Tongue (tissue), 1 donor: ENCODE measurements at regions not wholly inside any gene's neighbourhood (a gene's known extent, or its start where the extent isn't known, plus 50 kb on each side); places are given as distances from the start of the nearest gene placed in this dataset.
A peak's percentile ranks its signal among the peaks of the same experiment; 100 is the strongest.

Source experiments
- DNase-seq: peaks from one replicate; pipeline ENCODE4 v3.0.0-alpha.2; 2015

DNA sequence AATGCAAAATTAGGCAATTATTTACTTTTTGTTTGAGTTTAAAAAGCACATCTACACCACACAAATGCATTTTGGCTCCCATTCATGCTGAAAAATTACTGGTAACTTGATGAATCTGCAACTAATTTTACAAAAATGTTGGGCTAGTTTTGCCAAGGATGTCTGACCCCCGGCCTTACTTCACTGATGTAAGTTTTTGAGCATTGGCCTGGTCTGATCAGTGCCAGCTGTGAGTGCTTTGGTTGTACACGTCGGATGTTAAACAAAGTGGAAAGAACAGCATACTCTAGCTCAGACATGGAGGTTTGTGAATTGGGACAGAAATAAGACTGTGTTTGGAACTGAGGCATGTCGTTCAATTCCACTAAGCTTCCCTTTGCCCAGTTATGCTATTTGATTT is 1044.2 kb downstream of the TLE4 start:
- DNase-seq: peak; percentile 79

DNA sequence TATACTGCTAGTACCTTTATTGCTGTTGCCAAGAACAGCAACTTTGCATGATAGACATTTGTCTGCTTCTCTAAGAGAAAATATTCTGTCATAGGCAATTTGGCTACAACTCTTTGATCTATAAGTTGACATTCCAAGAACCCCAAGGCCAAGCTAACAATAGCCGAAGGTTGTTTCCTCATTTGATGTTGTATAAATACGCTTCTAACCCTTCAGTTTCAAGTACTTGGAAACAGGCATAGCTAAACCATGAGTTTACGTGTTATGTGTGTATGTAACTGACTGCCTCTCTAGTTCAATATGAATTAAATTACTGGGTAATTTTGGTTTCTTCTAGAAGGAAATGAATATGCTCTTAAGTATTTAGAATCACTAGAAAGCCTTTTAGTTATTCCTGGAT is 1034.0 kb downstream of the TLE4 start:
- DNase-seq: no peak

DNA sequence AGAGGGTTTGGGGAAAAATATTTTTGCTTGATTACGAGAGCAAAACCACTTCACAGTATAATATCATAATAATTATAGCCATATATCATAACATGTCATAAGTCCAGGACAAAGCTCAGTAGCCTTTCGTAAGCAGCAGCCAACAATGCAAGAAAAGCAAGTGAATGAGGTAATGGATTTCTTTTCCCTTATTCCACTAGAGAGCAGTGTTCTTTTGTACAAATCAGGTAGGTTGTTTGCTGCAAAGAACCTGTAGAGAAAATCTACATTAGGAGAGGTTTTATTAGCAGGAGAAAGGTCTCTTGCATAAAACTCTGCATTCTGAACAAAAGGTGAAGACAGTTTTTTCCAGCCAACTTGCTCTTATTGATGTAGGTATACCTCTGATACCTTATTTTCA is 1033.4 kb downstream of the TLE4 start:
- DNase-seq: peak; percentile 65

DNA sequence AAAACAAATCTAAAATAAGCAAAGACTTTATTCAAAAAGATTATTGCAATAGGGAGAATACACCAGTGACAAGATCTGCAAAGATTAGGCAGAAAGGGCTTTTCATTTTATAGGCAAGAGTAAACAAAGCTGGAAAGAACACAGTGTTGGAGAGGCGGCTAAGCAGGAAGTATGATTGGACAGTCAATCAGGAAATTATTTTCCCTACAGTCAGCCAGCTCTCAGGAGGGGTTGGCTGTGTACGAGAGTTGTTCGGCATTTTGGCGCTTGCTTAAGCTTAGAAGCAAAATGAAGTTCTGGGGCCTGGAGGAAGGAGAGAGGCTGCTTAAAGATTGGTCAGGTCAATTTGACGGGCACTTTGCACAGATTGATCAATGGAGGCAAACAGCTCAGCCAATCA is 1030.5 kb downstream of the TLE4 start:
- DNase-seq: no peak

DNA sequence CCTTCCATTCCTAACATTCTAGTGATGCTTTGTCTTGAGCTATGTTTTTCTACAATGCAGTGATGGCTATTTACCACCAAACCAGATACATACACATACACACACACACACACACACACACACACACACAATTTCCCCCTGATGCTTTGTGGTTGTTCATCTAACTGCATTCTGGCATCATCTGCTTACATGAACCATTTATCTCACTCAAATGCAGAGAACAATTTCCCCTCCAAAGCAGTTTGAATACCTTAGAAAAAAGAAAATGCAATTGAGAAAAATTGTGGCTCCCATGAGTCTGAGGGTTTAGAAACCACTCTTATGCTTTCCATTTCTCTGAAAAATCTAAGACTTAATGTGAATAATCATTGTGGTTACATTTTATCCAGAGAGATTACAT is 1024.8 kb downstream of the TLE4 start:
- no peak for DNase-seq

DNA sequence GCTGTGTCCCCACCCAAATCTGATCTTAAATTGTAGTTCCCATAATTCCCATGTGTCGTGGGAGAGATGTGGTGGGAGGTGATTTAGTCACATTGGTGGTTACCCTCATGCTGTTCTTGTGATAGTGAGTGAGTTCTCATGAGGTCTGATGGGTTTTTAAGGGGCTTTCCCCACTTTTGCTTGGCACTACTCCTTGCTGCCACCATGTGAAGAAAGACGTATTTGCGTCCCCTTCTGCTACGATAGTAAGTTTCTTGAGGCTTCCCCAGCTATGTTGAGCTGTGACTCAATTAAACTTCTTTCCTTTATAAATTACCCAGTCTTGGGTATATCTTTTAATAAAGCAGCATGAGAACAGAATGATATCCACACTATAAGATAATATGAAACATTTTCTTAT is 1023.4 kb downstream of the TLE4 start:
- no peak for DNase-seq

DNA sequence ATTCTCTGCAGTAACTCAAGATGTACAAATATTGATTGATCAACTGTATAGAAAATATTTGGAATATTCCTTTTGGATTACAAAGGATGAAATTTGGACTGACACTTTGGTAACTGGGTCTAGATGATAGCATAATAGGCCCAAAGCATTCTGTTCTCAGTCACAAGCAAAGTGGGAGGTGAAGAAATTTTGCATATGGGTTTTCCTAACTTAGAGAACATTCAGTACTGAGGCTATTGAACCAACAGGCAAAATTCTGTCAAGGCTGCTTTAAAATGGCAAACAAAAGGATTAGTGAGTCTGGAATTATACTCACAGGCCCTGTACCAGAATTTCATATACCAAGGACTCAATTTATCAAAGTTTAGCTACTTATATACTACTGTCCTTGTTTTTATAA is 1020.6 kb downstream of the TLE4 start:
- DNase-seq: no peak

DNA sequence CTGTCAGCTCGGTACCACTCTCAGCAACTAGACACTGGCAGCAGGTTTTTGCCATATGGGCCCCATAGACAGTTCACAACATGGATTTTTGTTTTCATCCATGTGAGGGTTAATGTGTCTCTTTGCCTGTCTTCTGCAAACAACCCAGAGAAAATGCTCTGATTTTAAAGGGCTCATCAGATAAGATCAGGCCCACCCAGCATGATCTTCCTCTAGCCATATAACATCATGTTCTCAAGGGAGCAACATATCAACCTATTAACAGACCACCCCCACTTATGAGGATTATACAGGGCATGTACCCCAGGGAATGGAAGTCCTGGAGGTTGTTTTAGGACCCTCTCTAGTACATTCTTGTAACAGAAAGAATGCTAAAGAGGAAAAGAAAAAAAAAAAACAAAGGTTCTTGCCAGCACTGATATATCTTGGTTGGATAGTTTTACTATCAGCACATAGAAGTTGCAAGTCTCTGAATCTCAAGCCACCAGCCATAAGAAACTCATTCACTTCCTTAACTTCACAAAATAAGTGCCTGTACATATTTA is 1015.1 kb downstream of the TLE4 start:
- DNase-seq: no peak

DNA sequence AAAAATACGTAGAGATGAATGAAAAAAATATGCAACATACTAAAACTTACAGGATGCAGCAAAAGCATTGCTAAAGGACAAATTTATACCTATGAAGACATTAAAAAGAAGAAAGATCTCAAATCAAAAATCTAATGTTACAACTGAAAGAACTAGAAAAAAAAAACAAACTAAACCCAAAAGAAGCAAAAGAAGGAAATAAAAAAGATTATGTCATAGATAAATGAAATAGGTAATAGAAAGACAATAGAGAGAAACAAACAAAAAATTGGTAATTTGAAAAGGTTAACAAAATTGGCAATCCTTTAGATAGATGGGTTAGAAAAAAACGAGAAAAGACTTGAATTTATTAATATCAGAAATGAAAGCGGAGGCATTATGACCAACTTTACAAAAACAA is 1000.2 kb downstream of the TLE4 start:
- no peak for DNase-seq

DNA sequence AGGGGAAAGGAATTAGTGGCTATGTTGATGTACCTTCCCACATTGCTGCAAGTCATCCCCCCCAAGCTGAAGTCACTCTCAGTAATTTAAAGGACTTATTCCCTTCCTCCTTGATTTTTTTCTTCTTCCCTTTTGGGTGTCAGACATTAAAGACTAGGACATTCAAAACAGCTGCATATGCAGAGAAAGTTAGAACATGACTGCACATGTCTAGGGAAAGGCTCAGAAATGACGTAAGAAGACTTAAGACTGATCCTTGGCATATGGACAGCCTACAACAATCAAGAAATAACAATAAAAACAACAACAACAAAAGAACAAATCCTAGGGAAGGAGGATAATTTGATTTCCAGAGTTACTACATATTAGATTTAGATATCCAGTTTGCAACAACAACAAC is 997.5 kb downstream of the TLE4 start:
- DNase-seq: no peak

DNA sequence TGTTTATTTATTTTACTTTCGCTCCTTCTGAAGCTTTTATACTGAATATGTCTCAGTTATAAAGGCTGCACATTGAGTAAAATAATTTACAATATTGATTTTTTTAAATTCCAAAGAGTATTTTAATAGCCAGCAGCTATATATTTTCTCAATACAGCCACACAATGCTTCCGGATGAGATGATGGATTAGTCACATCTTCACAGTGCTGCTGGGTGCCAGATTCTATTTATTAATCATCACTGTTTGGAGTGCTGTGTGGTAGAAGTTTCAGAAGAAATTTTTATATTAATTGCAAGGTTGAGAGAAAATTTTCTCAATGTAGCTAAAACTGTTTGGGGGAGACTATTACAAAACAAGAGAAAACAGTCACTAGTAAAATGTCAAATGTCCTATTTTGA is 989.8 kb downstream of the TLE4 start:
- no peak for DNase-seq

DNA sequence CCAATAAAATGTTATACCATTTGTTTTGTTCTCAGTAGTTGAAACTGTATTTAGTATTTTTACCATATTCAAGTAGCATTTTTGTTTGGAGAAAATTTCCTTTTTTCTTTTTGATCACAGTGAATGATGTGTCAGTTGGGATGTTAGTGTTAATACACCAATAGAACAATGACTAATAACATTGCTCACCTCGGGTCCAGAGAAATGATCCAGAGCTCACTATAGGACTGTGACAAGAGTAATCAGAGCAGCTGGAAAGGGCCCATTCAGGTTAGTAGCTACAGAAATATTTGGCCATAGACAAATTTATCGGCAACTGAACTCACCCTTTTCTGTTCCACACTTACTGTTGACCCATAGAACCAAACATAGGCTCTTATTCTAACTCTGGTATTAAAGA is 989.2 kb downstream of the TLE4 start:
- DNase-seq: no peak

DNA sequence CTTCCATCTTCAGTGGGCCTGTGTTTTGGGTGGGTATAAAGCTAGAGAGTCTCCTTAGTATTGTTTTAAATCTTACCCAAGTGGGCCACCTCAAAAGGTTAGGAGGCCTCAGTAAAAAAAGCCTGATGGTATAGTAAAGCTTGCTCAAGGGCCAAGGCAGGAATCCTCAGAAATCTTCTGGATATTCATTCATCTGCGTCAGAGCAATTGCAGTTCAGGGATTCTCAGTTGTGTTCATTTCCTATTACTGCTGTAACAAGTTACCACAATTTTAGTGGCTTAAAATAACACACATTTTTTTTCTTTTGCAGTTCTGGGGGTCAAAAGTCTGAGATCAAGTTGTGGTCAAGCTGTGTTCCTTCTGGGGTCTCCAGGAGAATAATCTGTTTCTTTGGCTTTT is 985.5 kb downstream of the TLE4 start:
- no peak for DNase-seq

DNA sequence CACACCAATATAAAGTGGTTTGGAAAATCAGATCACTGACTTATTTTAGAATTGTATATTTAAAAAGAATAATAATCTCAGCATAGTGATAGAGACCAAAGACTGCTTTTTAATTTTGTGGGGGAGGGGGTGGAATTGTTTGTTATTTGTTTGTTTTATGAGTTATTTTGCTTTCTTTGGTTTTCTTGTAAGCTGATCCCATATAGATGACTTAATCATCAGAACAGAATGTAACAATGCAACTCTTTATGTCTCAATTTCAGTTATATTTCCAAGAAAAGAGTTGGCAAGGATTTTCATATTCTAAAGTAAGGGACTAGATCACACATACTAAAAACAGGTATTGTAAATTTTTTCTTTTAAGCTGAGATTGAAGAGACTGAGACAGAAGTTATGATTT is 984.9 kb downstream of the TLE4 start:
- DNase-seq: peak; percentile 13

DNA sequence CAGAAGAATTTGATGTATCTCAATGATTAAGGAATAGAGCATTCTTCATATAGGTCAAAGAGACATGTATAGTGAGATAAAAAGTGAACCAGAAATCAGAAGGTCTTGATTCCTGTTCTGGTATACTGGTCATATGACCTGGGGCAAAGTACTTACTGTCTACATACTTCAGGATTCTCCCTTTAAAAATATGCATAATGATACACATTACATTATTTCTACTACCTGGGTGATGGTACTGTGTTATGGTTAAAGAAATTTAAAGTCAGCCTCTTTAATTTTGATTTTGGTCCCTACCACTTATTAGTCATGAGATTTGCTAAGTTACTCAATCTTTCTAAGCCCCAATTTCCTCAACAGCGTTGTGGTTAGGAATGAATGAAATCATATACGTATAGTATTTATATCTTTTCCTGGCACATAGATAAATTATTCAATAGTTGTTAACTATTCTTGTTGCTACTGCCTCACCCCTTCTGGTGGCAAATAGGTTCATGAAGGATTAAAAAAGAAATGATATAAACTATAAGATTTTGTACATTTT is 984.1 kb downstream of the TLE4 start:
- no peak for DNase-seq

DNA sequence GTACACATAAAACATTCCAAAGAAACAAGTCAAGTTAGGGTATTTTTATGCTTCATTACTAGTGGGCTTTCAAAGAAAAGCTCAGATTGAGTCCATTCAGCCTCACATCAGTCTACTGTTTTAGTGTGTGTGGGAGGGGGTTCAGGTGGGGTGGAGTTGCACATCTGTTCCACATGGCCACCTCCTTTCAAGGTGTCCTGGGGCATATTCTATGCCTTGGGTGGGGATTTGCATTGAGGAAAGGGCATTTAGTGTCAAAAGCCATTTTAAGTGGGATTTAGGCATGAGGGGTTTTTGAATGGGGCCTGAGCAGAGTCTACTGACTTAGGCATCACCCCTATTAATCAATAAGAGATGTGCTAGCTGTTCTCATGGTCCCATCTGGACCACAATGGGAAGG is 983.1 kb downstream of the TLE4 start:
- no peak for DNase-seq

DNA sequence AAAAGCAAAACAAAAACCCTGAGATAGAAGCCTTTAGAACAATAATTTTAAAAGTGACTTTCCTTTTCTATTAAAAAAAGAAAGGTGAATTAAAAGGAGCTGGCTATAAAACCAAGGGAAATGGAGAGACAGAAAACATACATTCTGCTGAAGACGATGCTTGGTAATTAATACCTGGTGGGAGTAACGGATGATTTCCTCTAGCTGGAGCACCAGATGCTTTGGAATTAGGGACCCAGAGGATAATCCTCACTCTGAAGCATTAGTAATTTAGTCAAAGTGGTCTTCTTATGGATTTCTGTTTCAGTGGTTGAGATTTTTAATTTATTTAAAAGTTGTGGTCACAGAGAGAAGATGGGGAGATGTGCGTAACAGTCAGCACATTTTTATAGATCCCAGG is 982.5 kb downstream of the TLE4 start:
- no peak for DNase-seq

DNA sequence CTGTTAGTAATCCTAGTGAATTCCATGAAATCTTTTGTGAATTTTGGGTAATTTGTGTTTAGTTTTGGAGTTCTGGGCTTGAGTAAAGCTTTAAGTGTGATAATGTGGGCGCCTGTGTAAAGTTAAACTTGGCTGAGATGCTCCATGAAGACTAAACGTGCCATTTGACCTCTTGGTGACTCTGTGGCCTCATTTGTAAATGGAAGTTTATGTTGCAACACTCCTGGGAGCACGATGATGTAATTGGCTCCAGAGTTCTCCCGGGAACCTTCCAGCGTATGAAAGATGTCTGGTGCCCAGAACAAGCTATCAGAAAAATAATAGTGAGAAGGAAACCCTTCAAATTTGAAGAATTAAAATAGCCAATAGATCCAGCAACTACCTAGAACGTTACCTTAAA is 981.2 kb downstream of the TLE4 start:
- no peak for DNase-seq

DNA sequence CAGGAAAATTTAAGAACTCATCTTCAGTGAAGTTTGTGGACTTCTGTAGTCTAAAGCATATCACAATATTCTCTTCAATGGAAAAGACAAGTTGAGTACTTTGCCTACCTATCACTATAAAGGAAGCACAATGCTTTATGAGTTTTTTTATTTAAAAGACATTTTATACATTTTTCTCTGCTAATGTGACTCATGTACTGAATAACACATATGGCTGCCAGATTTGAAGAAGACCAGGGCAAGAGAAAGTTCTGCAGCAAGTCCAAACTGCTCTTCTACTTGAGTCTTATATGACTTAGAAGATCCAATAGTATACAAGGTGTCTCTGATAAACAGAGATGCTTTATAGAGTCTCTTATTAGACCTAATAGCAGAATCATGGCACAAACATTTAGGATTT is 978.4 kb downstream of the TLE4 start:
- no peak for DNase-seq

DNA sequence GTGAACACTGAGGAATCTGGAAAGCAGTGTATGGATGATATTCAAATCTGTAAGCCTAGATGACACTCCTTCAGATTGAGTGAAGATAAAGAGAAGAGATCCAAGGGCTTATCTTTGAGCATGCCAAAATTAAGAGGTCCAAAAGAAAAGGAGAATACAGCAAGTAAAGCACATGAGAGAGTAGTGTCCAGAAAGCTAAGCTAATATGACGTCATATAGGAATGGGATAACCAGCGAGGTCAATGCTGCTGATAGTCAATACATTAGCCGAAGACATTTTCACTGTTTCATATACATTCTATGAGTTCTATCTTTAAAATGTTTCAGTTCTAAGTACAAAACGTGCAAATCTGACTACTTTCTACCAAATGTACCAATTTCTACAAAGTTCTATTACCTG is 975.8 kb downstream of the TLE4 start:
- no peak for DNase-seq

DNA sequence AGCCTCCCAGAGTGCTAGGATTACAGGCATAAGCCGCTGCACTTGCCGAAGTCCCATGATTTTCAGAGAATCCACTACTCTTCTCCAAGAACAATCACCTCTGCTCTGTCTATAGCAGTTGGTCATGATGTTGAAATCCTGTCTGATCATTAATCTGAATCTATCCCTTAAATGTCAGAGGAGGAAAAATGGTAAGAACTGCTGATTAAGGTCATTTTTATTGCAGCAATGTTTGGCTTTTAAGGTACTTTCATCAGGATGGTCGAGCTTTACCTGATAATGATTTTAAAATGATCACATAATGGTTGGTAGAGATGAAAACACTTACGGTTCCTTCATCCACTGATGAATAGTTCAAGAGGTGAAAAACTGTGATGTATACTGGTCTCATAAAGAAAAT is 968.6 kb downstream of the TLE4 start:
- DNase-seq: no peak

DNA sequence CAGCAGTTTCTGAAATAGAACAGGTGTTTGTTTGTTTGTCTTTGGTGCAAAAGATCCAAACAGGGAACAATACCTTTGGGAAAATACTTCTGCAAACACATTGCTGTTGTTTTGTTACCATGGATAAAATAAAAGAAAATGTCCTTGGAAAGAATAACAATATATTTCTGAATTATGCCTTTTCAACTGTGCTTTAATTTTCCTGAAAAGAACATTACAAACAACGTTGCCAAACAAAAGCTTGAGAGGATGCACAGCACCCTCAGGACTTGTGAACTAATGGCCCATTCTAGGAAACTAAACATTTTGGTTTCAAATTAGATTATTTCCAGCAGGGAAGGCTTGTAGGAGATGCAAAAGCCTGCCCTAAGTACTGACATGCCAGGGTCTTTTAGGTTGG is 967.2 kb downstream of the TLE4 start:
- DNase-seq: peak; percentile 23

DNA sequence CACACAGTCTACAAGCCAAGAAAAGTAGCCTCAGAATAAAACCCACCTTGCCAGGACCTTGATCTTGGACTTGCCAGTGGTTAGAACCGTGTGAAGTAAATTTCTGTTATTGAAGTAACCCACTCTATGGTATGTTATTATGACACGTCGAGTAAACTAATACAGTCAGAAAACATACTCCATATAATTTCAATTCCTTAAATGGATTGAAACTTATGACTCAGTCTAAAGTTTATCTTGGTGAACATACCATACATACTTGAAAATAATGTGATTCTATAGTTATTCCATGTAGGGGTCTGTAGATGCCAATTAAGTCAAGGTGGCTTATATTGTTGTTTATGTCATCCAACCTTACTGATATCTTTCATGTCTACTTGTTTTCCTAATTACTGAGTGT is 950.7 kb downstream of the TLE4 start:
- DNase-seq: no peak

DNA sequence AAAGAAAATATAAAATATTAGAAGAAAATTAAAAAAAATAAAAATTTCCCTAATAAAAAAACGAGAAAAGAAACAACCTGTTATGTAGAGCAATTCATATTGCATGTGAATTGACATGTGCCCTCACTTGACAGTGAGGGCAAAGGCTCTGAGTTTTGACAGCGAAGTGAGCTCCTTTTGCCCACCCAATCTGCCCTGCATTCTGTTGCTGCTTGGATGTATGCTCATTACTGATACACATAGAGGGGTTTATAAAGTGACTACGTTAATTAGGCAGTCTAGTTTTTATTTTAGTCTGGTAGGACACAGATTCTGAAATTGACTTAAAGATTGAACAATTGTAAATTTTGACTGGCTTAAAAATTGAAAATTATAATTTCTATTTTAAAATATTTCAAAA is 949.4 kb downstream of the TLE4 start:
- no peak for DNase-seq

DNA sequence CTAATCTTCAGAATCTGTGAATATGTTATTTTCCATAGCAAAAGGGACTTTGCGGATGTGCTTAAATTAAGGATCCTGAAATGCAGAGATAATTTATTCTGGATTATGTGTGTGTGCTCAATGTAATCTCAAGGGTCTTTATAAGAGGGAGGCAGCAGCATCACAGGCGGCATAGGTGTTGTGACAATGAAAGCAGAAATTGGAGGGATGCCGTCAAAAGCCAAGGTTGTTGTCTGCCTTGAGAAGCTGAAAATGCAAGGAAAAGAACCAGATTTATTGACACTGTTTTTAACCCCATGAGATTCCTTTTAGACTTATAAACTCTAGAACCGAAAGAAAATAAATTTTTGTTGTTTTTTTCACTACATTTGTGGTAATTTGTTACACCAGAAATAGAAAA is 948.5 kb downstream of the TLE4 start:
- DNase-seq: no peak
